HG03520 (cell line): ENCODE measurements at regions not wholly inside any gene's neighbourhood (a gene's known extent, or its start where the extent isn't known, plus 50 kb on each side); places are given as distances from the start of the nearest gene placed in this dataset.

ENCODE experiments used
- ATAC-seq: cut with Tn5 transposase; IDR thresholded peaks from one replicate; pipeline ENCODE4 v1.9.1; 2021; ENCODE audit warnings: mild to moderate bottlenecking, moderate library complexity; ENCODE audit not compliant: unreplicated experiment

- ATAC-seq, result no peak
Measured at GRCh38 chr13:99652141-99652540, 150.9 kb downstream of the TM9SF2 start.

GRCh38 chr13:99651016-99651415 lies 149.7 kb downstream of the TM9SF2 start:
- no peak for ATAC-seq

- ATAC-seq, result no peak
Measured at GRCh38 chr13:99650410-99650809, 149.1 kb downstream of the TM9SF2 start.

GRCh38 chr13:99648927-99649326 lies 147.7 kb downstream of the TM9SF2 start:
- no peak for ATAC-seq

GRCh38 chr13:99648066-99648665 lies 146.9 kb downstream of the TM9SF2 start:
- ATAC-seq, result no peak

- ATAC-seq, result no peak
Measured at GRCh38 chr13:99647596-99647985, 146.3 kb downstream of the TM9SF2 start.

GRCh38 chr13:99646866-99647595 lies 145.8 kb downstream of the TM9SF2 start:
- ATAC-seq, result no peak

- no peak for ATAC-seq
Measured at GRCh38 chr13:99642841-99643240, 141.6 kb downstream of the TM9SF2 start.

GRCh38 chr13:99642006-99642405 lies 140.7 kb downstream of the TM9SF2 start:
- no peak for ATAC-seq

GRCh38 chr13:99640260-99640659 lies 139.0 kb downstream of the TM9SF2 start:
- no peak for ATAC-seq

- no peak for ATAC-seq
Measured at GRCh38 chr13:99639126-99639525, 137.9 kb downstream of the TM9SF2 start.

GRCh38 chr13:99636728-99637353 lies 135.6 kb downstream of the TM9SF2 start:
- peak; percentile 67 for ATAC-seq

GRCh38 chr13:99636306-99636705 lies 135.0 kb downstream of the TM9SF2 start:
- peak; percentile 4 for ATAC-seq

GRCh38 chr13:99634672-99635071 lies 133.4 kb downstream of the TM9SF2 start:
- no peak for ATAC-seq

GRCh38 chr13:99630269-99630898 lies 129.1 kb downstream of the TM9SF2 start:
- no peak for ATAC-seq

- ATAC-seq, result no peak
Measured at GRCh38 chr13:99629641-99630040, 128.4 kb downstream of the TM9SF2 start.

GRCh38 chr13:99628442-99628841 lies 127.2 kb downstream of the TM9SF2 start:
- no peak for ATAC-seq

GRCh38 chr13:99626461-99627082 lies 125.3 kb downstream of the TM9SF2 start:
- no peak for ATAC-seq

- ATAC-seq, result no peak
Measured at GRCh38 chr13:99624936-99625540, 123.8 kb downstream of the TM9SF2 start.

GRCh38 chr13:99620806-99621205 lies 119.5 kb downstream of the TM9SF2 start:
- no peak for ATAC-seq

GRCh38 chr13:99619207-99619606 lies 117.9 kb downstream of the TM9SF2 start:
- ATAC-seq, result no peak
